HepG2 (cell line): ENCODE measurements at regions not wholly inside any gene's neighbourhood (a gene's known extent, or its start where the extent isn't known, plus 50 kb on each side); places are given as distances from the start of the nearest gene placed in this dataset.

Experiments
- FOXJ3 ChIP-seq: sonication (generic); formaldehyde crosslinking; IDR thresholded peaks from 2 replicates; pipeline ENCODE4 v1.4.0; 2020; ENCODE audit warnings: missing genetic modification reagents, mild to moderate bottlenecking, borderline replicate concordance
- GZF1 ChIP-seq: sonication (generic); formaldehyde crosslinking; IDR thresholded peaks from 2 replicates; pipeline ENCODE4 v1.5.1; 2020; ENCODE audit warnings: mild to moderate bottlenecking, missing genetic modification reagents
- HBP1 ChIP-seq: IDR thresholded peaks from 2 replicates; pipeline ENCODE4 v1.6.1; 2016; ENCODE audit warnings: low read depth, control low read depth
- HIVEP1 ChIP-seq: sonication (generic); formaldehyde crosslinking; IDR thresholded peaks from 2 replicates; pipeline ENCODE4 v1.4.0; 2020; ENCODE audit warnings: mild to moderate bottlenecking, missing genetic modification reagents
- HMGXB4 ChIP-seq, 2 experiments: sonication (generic) in 1 of 2; formaldehyde crosslinking in 1 of 2; IDR thresholded peaks; 2 replicates each; pipeline versions ENCODE4 v1.4.0 to v1.6.1; 2018 to 2020; ENCODE audit warnings: missing genetic modification reagents in 2 of 2, borderline replicate concordance in 1 of 2, low read depth in 1 of 2, mild to moderate bottlenecking in 1 of 2, missing biosample characterization in 1 of 2
- HNF4G ChIP-seq, 2 experiments: sonication (generic) in 1 of 2; formaldehyde crosslinking in 1 of 2; IDR thresholded peaks; 2 replicates each; pipeline versions ENCODE4 v1.4.0 to v1.6.1; 2011 to 2020; ENCODE audit warnings: borderline replicate concordance in 2 of 2, low read depth in 2 of 2, mild to moderate bottlenecking in 2 of 2, low read length in 1 of 2, missing genetic modification reagents in 1 of 2, moderate library complexity in 1 of 2
- HNRNPUL1 ChIP-seq: fragments of 200-400 bp; formaldehyde crosslinking; IDR thresholded peaks from 2 replicates; pipeline ENCODE4 v1.6.1; 2017; ENCODE audit warnings: low read depth, mild to moderate bottlenecking, low read length, moderate library complexity
- KLF13 ChIP-seq: sonication (generic); formaldehyde crosslinking; IDR thresholded peaks from 2 replicates; pipeline ENCODE4 v1.4.0; 2020; ENCODE audit warnings: mild to moderate bottlenecking, missing genetic modification reagents
- PHF5A ChIP-seq: IDR thresholded peaks from one replicate; pipeline ENCODE4 v1.6.1; 2018; ENCODE audit warnings: low read depth, missing genetic modification reagents; ENCODE audit not compliant: unreplicated experiment
- REL ChIP-seq: sonication (generic); formaldehyde crosslinking; conservative IDR thresholded peaks from 2 replicates; pipeline ENCODE4 v1.8.0; 2022; ENCODE audit warnings: mild to moderate bottlenecking, missing genetic modification reagents, moderate library complexity
- SAFB2 ChIP-seq: sonication (generic); formaldehyde crosslinking; IDR thresholded peaks from 2 replicates; pipeline ENCODE4 v1.5.1; 2020; ENCODE audit warnings: missing genetic modification reagents, low read depth, mild to moderate bottlenecking, borderline replicate concordance
- SP5 ChIP-seq: IDR thresholded peaks from 2 replicates; pipeline ENCODE4 v1.6.1; 2016; ENCODE audit warnings: low read depth, borderline replicate concordance
- TBX2 ChIP-seq: sonication (generic); formaldehyde crosslinking; IDR thresholded peaks from 2 replicates; pipeline ENCODE4 v1.5.0; 2020; ENCODE audit warnings: missing genetic modification reagents, mild to moderate bottlenecking, borderline replicate concordance
- ZBTB8A ChIP-seq: sonication (generic); formaldehyde crosslinking; IDR thresholded peaks from 2 replicates; pipeline ENCODE4 v1.4.0; 2020; ENCODE audit warnings: mild to moderate bottlenecking, low read depth, missing genetic modification reagents, borderline replicate concordance
- ZNF124 ChIP-seq: sonication (generic); formaldehyde crosslinking; IDR thresholded peaks from 2 replicates; pipeline ENCODE4 v1.4.0; 2020; ENCODE audit warnings: missing genetic modification reagents
- ZNF207 ChIP-seq: fragments of 450-650 bp; IDR thresholded peaks from 2 replicates; pipeline ENCODE4 v1.6.1; 2016; ENCODE audit warnings: antibody characterized with exemption, borderline replicate concordance
- ZNF709 ChIP-seq: sonication (generic); formaldehyde crosslinking; IDR thresholded peaks from 2 replicates; pipeline ENCODE4 v1.5.0; 2020; ENCODE audit warnings: mild to moderate bottlenecking, missing genetic modification reagents
- ZNF761 ChIP-seq: sonication (generic); formaldehyde crosslinking; conservative IDR thresholded peaks from 2 replicates; pipeline ENCODE4 v1.4.0; 2020; ENCODE audit warnings: mild to moderate bottlenecking, missing genetic modification reagents
- ZNF839 ChIP-seq: sonication (generic); formaldehyde crosslinking; IDR thresholded peaks from 2 replicates; pipeline ENCODE4 v1.4.0; 2020; ENCODE audit warnings: missing genetic modification reagents, mild to moderate bottlenecking, borderline replicate concordance
- TF ChIP-seq, protein P1 (sequence below): sonication (generic); formaldehyde crosslinking; IDR thresholded peaks from 2 replicates; pipeline ENCODE4 v1.8.1; 2023; ENCODE audit warnings: mild to moderate bottlenecking, missing genetic modification reagents
- TF ChIP-seq, protein P2 (sequence below): sonication (generic); formaldehyde crosslinking; IDR thresholded peaks from 2 replicates; pipeline ENCODE4 v1.4.0; 2020; ENCODE audit warnings: missing genetic modification reagents, borderline replicate concordance

- TF ChIP-seq, protein P1, sequence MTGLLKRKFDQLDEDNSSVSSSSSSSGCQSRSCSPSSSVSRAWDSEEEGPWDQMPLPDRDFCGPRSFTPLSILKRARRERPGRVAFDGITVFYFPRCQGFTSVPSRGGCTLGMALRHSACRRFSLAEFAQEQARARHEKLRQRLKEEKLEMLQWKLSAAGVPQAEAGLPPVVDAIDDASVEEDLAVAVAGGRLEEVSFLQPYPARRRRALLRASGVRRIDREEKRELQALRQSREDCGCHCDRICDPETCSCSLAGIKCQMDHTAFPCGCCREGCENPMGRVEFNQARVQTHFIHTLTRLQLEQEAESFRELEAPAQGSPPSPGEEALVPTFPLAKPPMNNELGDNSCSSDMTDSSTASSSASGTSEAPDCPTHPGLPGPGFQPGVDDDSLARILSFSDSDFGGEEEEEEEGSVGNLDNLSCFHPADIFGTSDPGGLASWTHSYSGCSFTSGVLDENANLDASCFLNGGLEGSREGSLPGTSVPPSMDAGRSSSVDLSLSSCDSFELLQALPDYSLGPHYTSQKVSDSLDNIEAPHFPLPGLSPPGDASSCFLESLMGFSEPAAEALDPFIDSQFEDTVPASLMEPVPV (CRISPR knock-in tag) = no peak
- no peak for TF ChIP-seq TBX2 (CRISPR knock-in tag)
- TF ChIP-seq, protein P2, sequence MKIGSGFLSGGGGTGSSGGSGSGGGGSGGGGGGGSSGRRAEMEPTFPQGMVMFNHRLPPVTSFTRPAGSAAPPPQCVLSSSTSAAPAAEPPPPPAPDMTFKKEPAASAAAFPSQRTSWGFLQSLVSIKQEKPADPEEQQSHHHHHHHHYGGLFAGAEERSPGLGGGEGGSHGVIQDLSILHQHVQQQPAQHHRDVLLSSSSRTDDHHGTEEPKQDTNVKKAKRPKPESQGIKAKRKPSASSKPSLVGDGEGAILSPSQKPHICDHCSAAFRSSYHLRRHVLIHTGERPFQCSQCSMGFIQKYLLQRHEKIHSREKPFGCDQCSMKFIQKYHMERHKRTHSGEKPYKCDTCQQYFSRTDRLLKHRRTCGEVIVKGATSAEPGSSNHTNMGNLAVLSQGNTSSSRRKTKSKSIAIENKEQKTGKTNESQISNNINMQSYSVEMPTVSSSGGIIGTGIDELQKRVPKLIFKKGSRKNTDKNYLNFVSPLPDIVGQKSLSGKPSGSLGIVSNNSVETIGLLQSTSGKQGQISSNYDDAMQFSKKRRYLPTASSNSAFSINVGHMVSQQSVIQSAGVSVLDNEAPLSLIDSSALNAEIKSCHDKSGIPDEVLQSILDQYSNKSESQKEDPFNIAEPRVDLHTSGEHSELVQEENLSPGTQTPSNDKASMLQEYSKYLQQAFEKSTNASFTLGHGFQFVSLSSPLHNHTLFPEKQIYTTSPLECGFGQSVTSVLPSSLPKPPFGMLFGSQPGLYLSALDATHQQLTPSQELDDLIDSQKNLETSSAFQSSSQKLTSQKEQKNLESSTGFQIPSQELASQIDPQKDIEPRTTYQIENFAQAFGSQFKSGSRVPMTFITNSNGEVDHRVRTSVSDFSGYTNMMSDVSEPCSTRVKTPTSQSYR = no peak
- no peak; the same call in 1 of the 2 replicates for TF ChIP-seq SAFB2 (CRISPR knock-in tag)
- TF ChIP-seq HNRNPUL1 = no peak
- no peak for TF ChIP-seq REL
- peak in 1 of 2 experiments; percentile 65; a peak in 1 of 4 replicates for TF ChIP-seq HMGXB4 (CRISPR knock-in tag; IDR thresholded peaks at IDR 0.05; ENCODE audit: borderline replicate concordance in 1 of 2, low read depth in 1 of 2)
- TF ChIP-seq FOXJ3 (CRISPR knock-in tag) = no peak
- no peak for TF ChIP-seq ZNF839
- TF ChIP-seq HNF4G (IDR thresholded peaks at IDR 0.05; ENCODE audit: borderline replicate concordance, low read depth, low read length) = 0 out of 2 replicates have a peak, but pooled peaks have one; percentile 27
- TF ChIP-seq HNF4G (CRISPR knock-in tag; IDR thresholded peaks at IDR 0.05; ENCODE audit: borderline replicate concordance, low read depth) = no peak
- no peak for TF ChIP-seq SP5 (CRISPR knock-in tag)
- no peak for TF ChIP-seq ZNF761 (CRISPR knock-in tag)
- no peak for TF ChIP-seq HBP1 (CRISPR knock-in tag)
- no peak for TF ChIP-seq GZF1 (CRISPR knock-in tag)
- TF ChIP-seq PHF5A = no peak
- TF ChIP-seq ZNF207 = no peak
- no peak for TF ChIP-seq KLF13 (CRISPR knock-in tag)
- 0 out of 2 replicates have a peak, but pooled peaks have one; percentile 15 for TF ChIP-seq ZNF709 (CRISPR knock-in tag)
- TF ChIP-seq ZNF124 (CRISPR knock-in tag) = no peak
- no peak for TF ChIP-seq HIVEP1 (CRISPR knock-in tag)
- no peak for TF ChIP-seq ZBTB8A
These were observed 401.8 kb downstream of the SHQ1 start, which contains the start of gene RYBP (continued) for GRCh38 chr3:72446218-72447058.
